ENCODE measurements at regions not wholly inside any gene's neighbourhood (a gene's known extent, or its start where the extent isn't known, plus 50 kb on each side); places are given as distances from the start of the nearest gene placed in this dataset.

DNA sequence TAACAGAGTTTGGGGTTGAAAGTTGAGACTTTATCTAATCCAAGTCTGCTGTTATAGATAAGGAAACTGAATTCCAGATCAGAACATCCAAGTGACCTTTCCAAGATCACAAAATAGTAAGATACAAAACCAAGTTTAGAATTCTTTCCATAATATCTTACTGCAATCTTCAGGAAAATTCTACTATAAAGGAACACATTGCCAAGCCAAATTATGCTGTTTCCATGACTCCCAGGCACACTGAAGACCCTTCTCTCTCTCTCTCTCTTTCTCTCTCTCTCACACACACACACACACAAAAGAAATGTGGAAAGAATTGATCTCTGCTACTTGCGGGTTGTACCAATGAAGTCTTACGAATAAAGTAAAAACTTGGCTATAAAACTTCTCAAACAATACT lies 398.4 kb downstream of the METTL4 start:
- no peak for DNase-seq (ENCODE audit: low read depth)

DNA sequence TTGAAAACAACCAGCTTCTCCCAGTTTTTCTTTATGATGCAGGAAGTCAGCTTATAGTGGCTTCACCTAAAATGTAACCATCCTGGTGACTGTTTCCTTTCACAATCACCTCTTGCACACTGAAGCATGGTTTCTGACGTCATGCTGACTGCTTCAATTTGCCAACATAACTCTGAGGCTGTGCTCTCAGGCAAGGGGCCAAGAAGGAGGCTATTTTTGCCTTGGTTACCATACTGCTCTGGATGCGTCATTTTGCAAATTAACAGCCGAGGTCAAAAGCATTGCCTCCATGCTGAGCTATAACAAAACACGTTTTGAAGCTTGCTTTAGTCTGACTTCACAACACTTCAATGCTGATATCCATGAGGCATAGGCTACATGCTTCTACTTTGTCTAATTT lies 397.8 kb downstream of the METTL4 start:
- DNase-seq (ENCODE audit: low read depth): peak; percentile 94

DNA sequence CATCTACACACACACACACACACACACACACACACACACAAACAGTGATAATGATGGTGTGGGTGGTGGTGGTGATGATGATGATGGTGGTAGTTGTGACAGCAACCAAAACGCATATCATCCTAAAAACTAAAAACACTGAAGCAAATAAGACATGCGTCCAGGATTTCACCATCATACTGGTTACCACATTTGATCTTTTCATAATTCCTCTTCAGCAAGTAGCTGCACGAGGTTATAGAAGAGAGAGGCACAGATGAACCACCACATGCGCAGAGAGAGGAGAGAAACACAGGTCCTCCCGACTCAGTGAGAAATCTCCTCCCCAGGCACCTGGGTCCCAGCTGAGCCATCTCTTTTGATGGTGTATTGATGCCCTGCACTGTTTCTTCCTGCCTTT lies 393.3 kb downstream of the METTL4 start:
- DNase-seq (ENCODE audit: low read depth): no peak

DNA sequence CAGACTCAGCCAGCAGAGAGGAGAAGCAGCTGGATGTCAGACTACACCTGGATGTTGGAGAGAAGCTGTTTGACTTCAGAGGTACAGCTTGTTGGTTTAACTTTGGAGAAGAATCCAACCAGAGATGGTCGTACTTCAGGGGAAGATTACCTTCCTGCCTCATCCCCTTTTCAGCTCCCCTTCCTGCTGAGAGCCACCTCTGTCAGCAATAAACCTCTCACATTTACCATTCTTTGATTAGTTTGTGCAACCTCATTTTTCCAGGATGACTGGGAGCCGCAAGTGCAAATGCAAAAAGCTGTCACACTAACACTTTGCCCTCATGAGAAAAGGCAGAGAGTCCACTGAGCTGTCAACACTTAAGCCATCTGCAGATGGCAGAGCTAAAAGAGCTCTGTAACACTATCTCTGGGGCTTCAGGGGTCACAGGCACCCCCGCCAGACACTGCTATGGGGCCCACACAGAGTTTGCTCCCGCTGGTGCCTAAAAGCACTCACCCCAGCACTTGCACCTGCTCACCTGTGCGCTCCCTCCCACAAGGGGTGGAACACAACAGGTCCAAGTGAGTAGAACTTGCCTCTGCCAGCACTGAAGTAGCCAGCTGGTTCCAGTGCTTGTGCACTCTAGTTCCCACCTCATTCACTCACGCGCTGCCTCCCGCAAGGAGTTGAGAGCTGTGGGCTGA lies 391.7 kb downstream of the METTL4 start:
- no peak for DNase-seq (ENCODE audit: low read depth)

DNA sequence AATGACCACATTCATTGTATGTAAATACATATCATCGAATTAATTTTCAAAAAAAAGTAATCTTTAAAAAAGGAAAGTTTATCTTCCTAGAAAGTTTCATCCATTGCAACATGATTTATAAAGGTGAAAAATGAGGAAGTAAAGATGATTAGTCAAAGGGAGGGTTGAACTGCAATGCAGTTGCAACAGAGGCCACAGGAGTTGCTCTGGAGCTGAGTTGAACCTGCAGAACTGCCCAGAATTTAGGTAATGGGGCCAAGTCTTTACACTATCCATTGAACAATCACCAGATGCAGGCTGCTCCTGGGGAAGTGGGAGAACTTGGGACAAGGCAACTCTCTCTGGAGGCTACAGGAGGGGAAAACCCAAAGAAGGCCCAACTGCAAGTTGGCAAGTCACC lies 390.7 kb downstream of the METTL4 start:
- DNase-seq (ENCODE audit: low read depth): no peak

DNA sequence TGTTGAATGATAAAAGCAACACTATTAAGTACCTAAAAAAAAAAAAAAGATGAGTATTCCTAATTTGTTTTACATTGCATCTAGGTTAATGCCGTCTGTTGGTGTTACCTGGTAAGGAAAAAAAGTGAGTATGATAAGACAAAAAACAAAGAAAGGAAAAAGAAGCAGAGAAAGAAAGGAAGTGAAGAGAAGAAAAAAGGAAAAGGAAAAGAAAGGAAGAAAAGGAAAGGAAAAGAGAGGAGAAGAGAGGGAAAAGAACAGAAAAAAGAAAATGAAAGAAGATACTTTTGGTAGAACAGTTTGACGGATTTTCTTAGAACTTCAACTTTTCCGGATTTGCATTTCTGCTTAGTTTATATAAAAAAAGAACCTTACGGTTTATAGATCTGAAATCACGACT lies 387.9 kb downstream of the METTL4 start:
- DNase-seq (ENCODE audit: low read depth): no peak

DNA sequence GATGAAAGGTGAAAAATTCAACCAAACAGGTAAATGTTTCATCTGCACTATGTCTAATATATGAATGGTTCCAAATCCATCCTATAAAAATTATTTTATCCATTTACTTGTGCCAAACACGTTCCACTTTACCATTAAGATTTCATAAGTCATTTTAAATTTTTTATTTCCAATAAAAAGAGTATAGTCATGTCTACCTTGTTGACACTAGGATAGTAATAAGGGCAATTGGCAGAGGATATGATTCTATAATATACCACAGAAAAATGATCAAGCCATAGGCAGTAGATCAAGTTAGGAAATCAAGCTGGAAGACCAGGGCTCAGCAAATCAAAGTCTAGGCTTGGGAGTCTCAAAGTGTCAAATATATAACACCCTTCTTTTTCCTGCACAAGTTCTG lies 384.3 kb downstream of the METTL4 start:
- DNase-seq (ENCODE audit: low read depth): no peak

DNA sequence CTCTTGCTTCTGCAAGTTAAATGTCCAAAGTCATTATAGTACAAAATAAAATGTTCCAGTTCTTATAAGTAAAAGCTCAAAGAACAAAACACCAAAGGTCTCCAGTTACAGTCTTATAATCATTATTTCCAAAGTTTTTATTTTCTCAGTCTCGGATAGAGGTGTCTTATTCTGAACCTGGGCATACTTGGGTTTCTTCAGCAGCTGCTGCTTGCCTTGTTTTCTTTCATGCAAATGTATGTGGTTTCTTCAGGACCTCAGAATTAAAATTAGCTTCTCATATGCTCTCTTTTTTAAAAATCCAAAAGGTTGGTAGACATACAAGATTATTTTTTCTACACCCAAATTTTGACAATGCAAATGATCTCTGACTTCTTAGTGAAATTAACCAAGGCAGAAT lies 383.0 kb downstream of the METTL4 start:
- DNase-seq (ENCODE audit: low read depth): no peak

DNA sequence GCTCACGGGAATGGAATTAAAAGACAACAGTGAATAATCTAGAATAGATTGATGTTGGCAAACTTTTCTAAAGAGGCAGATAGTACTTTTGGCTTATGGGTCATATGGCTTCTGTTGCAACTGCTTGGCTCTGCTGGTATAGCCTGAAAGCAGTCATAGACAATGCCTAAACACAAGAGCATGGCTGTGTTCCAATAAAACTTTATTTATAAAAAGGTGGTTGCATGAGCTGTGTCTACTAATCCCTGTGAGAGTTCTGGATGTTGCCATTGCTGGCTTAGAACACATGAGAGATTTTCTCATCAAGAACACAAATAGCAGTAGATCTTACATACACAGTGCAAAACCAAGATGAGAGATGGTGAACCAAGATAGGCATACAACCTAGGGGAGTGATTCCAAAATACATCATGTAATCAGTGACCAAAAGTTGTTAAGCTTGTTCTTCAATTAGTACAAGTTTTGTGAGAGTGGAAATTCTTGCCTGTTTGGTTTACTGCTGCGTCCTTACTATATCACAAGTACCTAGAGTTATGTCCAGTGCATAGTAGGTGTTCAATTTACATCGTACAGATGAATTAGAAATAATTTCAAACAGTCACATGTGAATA lies 380.0 kb downstream of the METTL4 start:
- DNase-seq (ENCODE audit: low read depth): no peak

DNA sequence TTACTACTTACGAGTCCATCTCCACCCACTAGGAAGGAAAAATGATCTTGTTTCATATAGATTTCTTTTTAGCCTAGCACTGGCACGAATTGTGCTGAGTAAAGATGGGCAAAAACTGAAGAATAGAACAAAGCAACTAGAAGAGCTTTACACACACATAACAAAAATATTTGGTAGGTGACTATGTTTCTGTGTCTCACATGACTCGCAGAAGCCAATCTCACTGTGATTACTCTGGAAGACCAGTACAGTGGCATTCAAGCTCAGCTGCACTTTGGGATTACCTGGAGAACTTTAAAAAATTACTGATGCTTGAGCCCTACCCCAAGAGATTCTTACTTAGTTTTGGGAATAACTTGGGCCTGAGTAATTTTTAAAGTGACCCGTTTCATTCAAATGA lies 378.7 kb downstream of the METTL4 start:
- DNase-seq (ENCODE audit: low read depth): no peak

DNA sequence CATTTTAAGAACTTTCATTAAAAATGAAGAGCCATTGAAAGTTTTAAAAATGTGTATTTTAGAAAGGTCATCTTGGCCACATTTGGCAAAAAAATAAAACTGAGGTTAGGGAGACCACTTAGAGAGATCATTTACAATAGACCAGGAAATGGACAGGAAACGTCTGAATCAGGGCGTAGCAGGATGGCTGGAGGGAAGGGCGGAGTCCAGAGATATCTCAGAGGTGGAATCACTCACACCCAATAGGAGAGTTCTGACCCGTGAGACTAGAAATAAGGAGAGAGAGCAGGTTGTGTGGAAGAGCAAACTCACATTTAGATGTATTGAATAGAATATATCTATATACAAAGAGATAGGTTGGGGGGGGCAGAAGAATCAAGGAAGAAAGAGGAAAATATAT lies 373.4 kb downstream of the METTL4 start:
- no peak for DNase-seq (ENCODE audit: low read depth)

DNA sequence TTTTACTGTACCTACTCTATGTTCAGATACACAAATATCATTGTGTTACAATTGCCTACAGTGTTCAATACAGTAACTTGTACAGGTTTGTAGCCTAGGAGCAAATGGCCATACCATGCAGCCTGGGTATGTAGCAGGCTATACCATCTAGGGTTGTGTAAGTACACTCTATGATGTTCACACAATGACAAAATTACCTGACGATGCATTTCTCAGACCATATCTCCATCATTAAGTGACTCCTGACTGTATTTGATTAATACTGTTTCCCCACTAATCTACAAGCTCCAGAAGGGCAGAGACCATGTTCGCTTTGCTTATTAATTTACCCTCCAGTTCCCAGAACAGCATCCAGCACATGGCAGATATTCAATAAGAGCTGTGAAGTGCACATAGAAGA lies 372.2 kb downstream of the METTL4 start:
- no peak for DNase-seq (ENCODE audit: low read depth)

DNA sequence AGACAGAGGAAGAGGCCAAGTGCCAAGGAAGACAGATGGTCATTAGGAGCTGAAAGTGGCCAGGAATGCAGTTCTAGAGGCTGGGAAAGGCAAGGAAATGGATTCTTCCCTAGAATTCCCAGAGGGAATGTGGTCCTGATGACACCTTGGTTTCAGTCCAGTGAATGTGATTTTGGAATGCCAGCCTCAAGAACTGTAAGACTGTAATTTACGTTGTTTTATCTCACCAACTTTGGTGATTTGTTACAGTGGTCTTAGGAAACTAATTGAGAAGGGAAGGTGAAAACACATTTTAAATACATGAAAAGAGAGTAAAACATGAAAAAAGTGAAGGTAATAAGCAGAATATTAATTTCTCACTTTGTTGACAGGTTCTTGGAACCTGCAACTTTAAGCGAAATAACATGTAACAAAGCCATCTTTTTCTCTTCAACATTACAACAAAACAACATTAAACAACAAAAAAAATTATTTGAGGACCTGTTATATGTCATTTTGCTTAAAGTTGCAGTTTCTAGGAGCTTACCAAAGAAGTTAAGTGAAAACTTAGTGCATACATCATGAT lies 370.2 kb downstream of the METTL4 start:
- no peak for DNase-seq (ENCODE audit: low read depth)

DNA sequence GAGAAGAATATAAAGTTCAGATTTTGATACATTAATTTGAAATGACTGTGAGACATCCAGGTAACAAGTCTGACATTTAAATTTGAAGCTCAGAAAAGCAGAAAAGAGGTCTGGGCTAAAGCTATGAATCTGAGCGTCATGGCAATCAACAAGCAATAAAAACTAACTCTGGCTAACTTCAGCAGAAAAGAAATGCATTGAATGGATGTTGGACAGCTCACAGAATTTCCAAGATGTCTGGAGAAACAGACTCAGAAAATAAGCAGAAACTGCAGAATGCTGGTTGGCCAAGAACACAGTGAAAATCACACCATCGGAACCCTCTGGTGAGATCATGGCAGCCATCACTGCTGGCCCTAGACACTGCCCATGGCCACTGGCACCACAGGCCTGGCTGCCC lies 366.6 kb downstream of the METTL4 start:
- no peak for DNase-seq (ENCODE audit: low read depth)

DNA sequence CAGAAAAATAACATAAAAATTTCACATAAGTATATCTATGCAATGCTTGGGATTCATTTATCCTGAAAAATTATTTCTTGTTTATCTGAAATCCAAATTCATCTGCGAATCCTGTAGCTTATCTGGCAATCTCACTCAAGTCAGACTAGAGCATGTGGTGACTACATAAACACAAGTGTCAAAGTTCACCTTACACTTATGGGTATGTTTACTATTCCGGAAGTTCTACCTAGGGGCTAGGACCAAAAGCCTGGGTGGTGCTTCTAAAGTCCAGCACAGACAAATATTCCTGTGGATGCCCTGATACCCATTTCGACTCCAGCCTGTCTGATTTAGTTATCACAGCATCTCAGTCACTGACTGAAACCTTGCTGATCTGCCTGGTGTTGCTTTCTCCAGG lies 364.0 kb downstream of the METTL4 start:
- no peak for DNase-seq (ENCODE audit: low read depth)

DNA sequence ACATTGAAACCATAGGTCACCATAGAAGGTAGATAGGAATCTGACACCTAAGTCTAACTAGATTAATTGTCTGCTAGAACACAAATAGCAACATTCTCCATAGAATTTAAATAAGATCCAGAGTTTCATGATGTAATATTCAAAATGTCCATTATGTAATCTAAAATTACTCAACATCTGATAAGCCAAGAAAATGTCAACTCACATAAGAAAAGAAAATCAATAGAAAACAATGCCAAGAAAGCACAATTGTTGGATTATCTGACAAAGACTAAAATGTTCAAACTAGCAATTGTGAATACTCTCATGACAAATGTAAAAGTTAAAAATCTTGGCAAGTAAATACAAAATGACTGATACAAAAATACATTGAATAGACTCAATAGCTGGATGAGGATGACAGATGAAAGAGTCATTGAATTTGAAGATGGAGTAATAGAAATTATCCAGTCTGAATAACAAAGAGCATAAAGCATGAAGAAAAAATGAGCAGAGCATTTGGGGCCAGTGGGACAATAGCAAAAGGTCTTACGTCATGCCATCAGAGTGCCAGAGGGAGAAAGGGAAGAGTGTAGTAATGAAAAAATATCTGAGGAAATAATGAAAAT lies 358.6 kb downstream of the METTL4 start:
- no peak for DNase-seq (ENCODE audit: low read depth)

DNA sequence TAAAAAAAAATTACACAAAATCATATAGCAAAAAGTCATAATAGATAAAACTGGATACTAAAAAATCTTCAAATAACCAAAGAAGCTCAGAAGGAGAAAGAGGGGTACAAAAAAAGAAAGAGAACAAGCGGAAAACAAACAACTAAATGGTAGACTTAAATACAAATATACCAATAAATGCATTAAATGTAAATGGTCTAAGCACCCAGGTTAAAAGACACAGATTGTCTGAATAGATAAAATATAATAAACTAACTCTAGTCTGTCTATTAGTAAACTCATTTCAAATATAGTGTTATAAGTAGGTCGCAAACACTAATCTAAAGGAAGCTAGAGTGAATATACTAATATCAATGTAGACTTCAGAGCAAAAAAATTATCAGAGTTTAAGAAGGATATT lies 357.4 kb downstream of the METTL4 start:
- DNase-seq (ENCODE audit: low read depth): no peak

DNA sequence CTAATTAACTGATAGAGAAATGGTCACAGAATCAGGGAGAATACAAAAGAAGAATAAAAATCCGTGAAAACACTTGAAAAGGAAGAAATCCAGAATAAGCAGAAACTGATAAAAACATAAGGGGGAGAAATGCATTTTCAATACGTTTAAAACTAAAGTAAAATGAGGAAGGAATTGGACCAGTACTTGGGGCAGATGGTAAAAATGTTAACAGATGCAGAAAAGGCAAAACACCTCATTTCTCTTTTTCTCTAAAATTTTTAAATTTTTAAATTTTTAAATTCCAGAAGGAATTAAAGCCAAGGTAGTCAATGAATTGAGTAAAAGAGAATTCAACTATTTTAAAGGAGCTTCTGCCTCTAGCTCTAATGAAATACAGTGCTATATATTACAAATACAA lies 353.9 kb downstream of the METTL4 start:
- no peak for DNase-seq (ENCODE audit: low read depth)

DNA sequence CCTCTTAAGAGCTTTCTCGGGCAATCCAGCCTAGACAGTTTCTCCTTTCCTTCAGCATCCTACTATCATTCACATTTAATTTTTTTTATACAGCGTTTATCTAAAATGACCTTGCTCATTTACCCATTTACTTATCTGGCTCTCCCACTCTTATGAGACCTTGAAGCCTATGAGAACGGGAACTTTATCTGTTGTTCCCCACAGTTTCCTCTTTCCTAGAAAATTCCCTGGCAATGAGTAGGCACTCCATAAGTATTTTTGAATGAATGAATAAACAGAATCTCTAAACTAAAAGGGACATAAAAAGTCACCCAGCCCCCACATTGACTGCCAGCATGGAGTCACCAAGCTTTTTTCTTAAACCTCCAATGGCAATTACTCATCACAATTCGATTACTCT lies 353.2 kb downstream of the METTL4 start:
- no peak for DNase-seq (ENCODE audit: low read depth)

DNA sequence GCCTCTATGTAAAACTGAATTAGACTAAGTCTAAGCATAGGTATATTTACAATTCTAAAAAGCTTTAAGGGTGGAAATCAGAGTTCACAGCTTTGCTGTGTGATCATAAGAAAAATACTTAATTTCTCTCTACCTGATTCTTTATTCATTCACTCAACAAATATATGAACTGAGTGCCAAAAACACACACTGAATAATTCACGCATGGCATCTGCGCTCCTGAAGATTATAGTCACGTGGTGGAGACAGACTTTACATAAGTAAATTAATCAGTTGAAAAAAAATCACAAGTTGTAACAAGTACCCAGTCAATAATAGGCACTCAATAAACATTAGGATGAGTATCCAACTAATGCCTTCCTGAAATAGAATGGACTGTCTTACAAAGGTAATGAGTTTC lies 351.6 kb downstream of the METTL4 start:
- DNase-seq (ENCODE audit: low read depth): no peak

DNA sequence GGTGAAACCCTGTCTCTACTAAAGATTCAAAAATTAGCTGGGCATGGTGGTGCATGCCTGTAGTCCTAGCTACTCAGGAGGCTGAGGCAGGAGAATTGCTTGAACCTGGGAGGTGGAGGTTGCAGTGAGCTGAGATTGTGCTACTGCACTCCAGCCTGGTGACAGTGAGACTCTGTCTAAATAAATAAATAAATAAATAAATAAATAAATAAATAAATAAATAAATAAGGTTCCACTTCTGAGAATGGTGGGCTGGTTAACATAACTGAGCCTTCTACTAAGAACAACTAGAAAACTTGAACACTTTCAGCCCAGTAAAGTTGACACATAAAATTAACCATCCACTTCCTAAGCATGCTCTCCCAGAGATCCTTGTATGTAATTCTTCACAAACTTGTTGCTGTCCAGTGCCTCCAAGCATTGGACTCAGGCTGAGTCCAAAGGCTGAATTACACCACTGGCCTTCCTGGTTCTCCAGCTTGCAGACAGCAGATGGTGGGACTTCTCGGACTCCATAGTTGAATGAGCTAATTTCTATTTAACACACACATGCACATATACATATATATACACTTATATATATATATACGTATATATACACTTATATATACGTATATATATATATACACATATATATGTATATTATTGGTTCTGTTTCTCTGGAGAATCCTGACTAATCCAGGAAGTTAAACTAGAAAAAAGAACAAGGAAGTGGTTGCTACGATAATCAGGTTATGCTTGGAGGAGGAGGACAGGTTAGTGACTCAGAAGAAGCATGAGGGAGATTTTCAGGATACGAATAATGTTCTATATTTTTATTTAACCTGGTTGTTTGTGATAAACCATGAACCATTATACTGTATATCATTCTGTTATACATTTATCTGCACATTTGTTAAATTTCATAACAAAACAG lies 348.8 kb downstream of the METTL4 start:
- no peak for DNase-seq (ENCODE audit: low read depth)

DNA sequence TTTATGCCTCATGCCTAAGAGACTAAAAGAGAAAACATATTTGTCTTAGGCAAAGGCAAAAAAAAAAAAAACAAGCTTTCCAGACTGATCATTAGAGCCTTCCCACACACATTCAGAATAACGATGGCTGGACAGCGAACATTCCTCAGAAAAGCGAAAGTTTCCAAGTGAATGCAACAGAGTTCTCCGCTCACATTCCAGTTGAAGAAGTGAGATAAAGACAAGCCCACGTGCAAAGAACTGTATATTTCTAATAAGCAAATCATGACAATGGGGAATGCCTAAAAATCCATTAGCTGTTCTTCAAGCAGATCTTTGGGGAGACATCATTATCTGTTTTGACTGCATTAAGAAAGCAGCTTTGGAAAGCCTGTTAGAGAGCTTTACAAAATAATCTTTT lies 347.9 kb downstream of the METTL4 start:
- DNase-seq (ENCODE audit: low read depth): no peak

DNA sequence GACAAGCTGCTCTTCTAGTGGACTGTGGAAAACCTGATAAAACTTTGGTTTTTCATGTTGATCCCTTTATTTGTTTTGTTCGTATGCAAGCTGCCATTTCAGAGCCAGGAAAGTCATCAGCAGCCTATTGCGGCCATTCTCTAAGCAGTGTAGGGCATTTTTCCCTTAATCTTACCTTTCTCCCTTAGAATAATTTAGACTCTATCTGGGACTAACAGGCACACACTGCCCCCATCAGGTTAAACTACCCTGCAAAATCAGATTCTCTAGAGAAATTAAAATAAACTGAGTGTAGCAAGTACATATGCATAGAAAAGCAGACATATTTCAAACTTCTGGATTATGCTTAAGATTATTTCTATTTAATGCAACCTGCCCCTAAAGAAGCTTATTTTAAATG lies 347.5 kb downstream of the METTL4 start:
- DNase-seq (ENCODE audit: low read depth): peak; percentile 26

Measured in non-pigmented ciliary epithelial cell (primary cell).